Liver (tissue), 8 donors: ENCODE measurements at regions not wholly inside any gene's neighbourhood (a gene's known extent, or its start where the extent isn't known, plus 50 kb on each side); places are given as distances from the start of the nearest gene placed in this dataset.

Experiments
- DNase-seq: peaks from one replicate; pipeline ENCODE4 v3.0.0-alpha.2; 2017; ENCODE audit warnings: low spot score
- H3K27ac ChIP-seq, 2 donors: one replicate each; pipeline ENCODE4 v1.7.0; 2013; ENCODE audit warnings: inconsistent platforms in 2 of 2, low read length in 2 of 2, control low read depth in 1 of 2, low read depth in 1 of 2, mild to moderate bottlenecking in 1 of 2
- H3K27me3 ChIP-seq, 4 donors: one replicate each; pipeline versions ENCODE4 v1.6.1 to v1.7.0; 2013; ENCODE audit warnings: low read length in 3 of 4, inconsistent platforms in 1 of 4, mild to moderate bottlenecking in 1 of 4, moderate library complexity in 1 of 4; ENCODE audit not compliant: control insufficient read depth in 4 of 4, insufficient read depth in 4 of 4
- H3K36me3 ChIP-seq, 4 donors: one replicate each; pipeline versions ENCODE4 v1.6.1 to v1.7.0; 2013; ENCODE audit warnings: low read length in 3 of 4, mild to moderate bottlenecking in 3 of 4, low read depth in 1 of 4, moderate library complexity in 1 of 4; ENCODE audit not compliant: control insufficient read depth in 4 of 4, insufficient read depth in 3 of 4
- H3K4me1 ChIP-seq, 4 donors: one replicate each; pipeline versions ENCODE4 v1.6.1 to v1.7.0; 2013; ENCODE audit warnings: low read length in 3 of 4, mild to moderate bottlenecking in 3 of 4, moderate library complexity in 1 of 4; ENCODE audit not compliant: control insufficient read depth in 4 of 4, insufficient read depth in 4 of 4
- H3K4me3 ChIP-seq, 3 donors: one replicate each; pipeline versions ENCODE4 v1.6.1 to v1.7.0; 2013; ENCODE audit warnings: low read length in 3 of 3, control low read depth in 1 of 3, low read depth in 1 of 3, mild to moderate bottlenecking in 1 of 3
- H3K9ac ChIP-seq, 2 donors: one replicate each; pipeline ENCODE4 v1.7.0; 2013; ENCODE audit warnings: low read length in 2 of 2, mild to moderate bottlenecking in 2 of 2, moderate library complexity in 2 of 2, control low read depth in 1 of 2, low read depth in 1 of 2
- H3K9me3 ChIP-seq, 4 donors: one replicate each; pipeline versions ENCODE4 v1.6.1 to v1.7.0; 2013; ENCODE audit warnings: low read length in 3 of 4; ENCODE audit not compliant: control insufficient read depth in 4 of 4
- EGR1 ChIP-seq, 2 donors: IDR thresholded peaks; 2 replicates each; pipeline ENCODE4 v1.6.1; 2016 to 2018; ENCODE audit warnings: antibody characterized with exemption in 2 of 2, low read depth in 2 of 2
- FOXA2 ChIP-seq: IDR thresholded peaks from 2 replicates; pipeline ENCODE4 v1.6.1; 2016; ENCODE audit warnings: antibody characterized with exemption
- GABPA ChIP-seq, 2 donors: IDR thresholded peaks in 1 of 2; conservative IDR thresholded peaks in 1 of 2; 2 replicates each; pipeline ENCODE4 v1.6.1; 2016; ENCODE audit warnings: antibody characterized with exemption in 2 of 2, mild to moderate bottlenecking in 1 of 2, moderate library complexity in 1 of 2
- HNF4A ChIP-seq, 2 donors: conservative IDR thresholded peaks; 2 replicates each; pipeline ENCODE4 v1.6.1; 2016; ENCODE audit warnings: antibody characterized with exemption in 2 of 2, mild to moderate bottlenecking in 2 of 2
- HNF4G ChIP-seq: IDR thresholded peaks from 2 replicates; pipeline ENCODE4 v1.6.1; 2016; ENCODE audit warnings: antibody characterized with exemption
- JUND ChIP-seq, 2 donors: IDR thresholded peaks; 2 replicates each; pipeline ENCODE4 v1.6.1; 2016; ENCODE audit warnings: antibody characterized with exemption in 2 of 2
- NR2F2 ChIP-seq: IDR thresholded peaks from 2 replicates; pipeline ENCODE4 v1.6.1; 2016; ENCODE audit warnings: antibody characterized with exemption
- RAD21 ChIP-seq, 2 donors: IDR thresholded peaks; 2 replicates each; pipeline ENCODE4 v1.6.1; 2016; ENCODE audit warnings: antibody characterized with exemption in 2 of 2, mild to moderate bottlenecking in 2 of 2
- REST ChIP-seq: IDR thresholded peaks from 2 replicates; pipeline ENCODE4 v1.6.1; 2016; ENCODE audit warnings: antibody characterized with exemption, mild to moderate bottlenecking
- SP1 ChIP-seq: IDR thresholded peaks from 2 replicates; pipeline ENCODE4 v1.6.1; 2018; ENCODE audit warnings: antibody characterized with exemption, mild to moderate bottlenecking
- TAF1 ChIP-seq: conservative IDR thresholded peaks from 2 replicates; pipeline ENCODE4 v1.6.1; 2016; ENCODE audit warnings: antibody characterized with exemption, mild to moderate bottlenecking
- YY1 ChIP-seq: IDR thresholded peaks from 2 replicates; pipeline ENCODE4 v1.6.1; 2016; ENCODE audit warnings: antibody characterized with exemption, mild to moderate bottlenecking
- ZBTB33 ChIP-seq: IDR thresholded peaks from 2 replicates; pipeline ENCODE4 v1.6.1; 2016; ENCODE audit warnings: antibody characterized with exemption
- WGBS: extraction: QIAGEN DNeasy Blood & Tissue Kit; methylation state at CpG from one replicate; pipeline ENCODE4 v1.1.7; 2013; 5-methylcytosine and 5-hydroxymethylcytosine counted together
- TF ChIP-seq, protein P1 (sequence below): fragments of 150-350 bp; IDR thresholded peaks from 2 replicates; pipeline ENCODE4 v1.5.1; 2017; ENCODE audit warnings: improper control_type of control experiment, low read depth, low read length; ENCODE audit not compliant: missing input control
- donor health status: healthy.
- donor health status: healthy.
- donor health status: healthy.
- donor health status: healthy.
- donor health status: healthy.

- TF ChIP-seq, protein P1, sequence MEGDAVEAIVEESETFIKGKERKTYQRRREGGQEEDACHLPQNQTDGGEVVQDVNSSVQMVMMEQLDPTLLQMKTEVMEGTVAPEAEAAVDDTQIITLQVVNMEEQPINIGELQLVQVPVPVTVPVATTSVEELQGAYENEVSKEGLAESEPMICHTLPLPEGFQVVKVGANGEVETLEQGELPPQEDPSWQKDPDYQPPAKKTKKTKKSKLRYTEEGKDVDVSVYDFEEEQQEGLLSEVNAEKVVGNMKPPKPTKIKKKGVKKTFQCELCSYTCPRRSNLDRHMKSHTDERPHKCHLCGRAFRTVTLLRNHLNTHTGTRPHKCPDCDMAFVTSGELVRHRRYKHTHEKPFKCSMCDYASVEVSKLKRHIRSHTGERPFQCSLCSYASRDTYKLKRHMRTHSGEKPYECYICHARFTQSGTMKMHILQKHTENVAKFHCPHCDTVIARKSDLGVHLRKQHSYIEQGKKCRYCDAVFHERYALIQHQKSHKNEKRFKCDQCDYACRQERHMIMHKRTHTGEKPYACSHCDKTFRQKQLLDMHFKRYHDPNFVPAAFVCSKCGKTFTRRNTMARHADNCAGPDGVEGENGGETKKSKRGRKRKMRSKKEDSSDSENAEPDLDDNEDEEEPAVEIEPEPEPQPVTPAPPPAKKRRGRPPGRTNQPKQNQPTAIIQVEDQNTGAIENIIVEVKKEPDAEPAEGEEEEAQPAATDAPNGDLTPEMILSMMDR, result no peak
Measured at GRCh38 chr13:32914686-32915085, 101.5 kb upstream of the KL start (continued).

DNA sequence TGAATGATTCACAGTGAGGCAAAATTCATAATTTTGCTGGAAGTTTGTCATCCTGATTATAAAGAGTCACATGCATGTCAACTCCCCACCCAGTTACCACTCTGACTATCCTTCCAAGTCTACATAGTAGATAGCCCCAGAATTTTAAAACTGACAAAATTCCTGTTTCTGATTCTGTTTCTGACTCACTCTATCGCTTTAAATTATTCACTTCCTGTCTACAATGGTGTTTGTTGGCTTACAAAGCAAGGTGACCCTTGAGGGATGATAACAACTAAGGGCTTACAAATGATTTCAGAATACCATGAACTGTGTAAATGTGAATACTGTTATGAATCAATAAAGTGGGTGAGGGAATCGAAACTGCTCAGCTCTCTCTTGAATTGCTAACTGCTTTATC lies 98.7 kb upstream of the KL start:
- H3K9me3 ChIP-seq, result peaks cover 0 to 3% (median 0%) of the 10 kb centered on the region in 4 donors
- H3K9ac ChIP-seq, result no peak overlapping the region
- H3K4me3 ChIP-seq, result no peak overlapping the region
- TF ChIP-seq HNF4A (conservative IDR thresholded peaks at IDR 0.05) (no peak), SP1 (no peak), TAF1 (no peak), GABPA (IDR thresholded peaks at IDR 0.05 in 1 of 2, conservative IDR thresholded peaks at IDR 0.05 in 1 of 2) (no peak), NR2F2 (no peak), HNF4G (no peak), ZBTB33 (no peak), EGR1 (IDR thresholded peaks at IDR 0.05; ENCODE audit: low read depth in 2 of 2) (no peak), JUND (IDR thresholded peaks at IDR 0.05) (no peak), REST (no peak), FOXA2 (no peak), RAD21 (IDR thresholded peaks at IDR 0.05) (no peak), YY1 (no peak)
- TF ChIP-seq, protein P1, result no peak
- H3K36me3 ChIP-seq, result no peaks in the 10 kb centered on the region
- WGBS, result 55% methylated on average over 2 of the region's 2 CpGs
- no peaks in the 10 kb centered on the region for H3K27me3 ChIP-seq
- no peaks in the 10 kb centered on the region for H3K4me1 ChIP-seq
- DNase-seq, result no peak
- H3K27ac ChIP-seq, result no peak overlapping the region
